ENCODE measurements at regions not wholly inside any gene's neighbourhood (a gene's known extent, or its start where the extent isn't known, plus 50 kb on each side); places are given as distances from the start of the nearest gene placed in this dataset.

- TF ChIP-seq BCL6 (CRISPR knock-in tag; IDR thresholded peaks at IDR 0.05) = no peak
- TF ChIP-seq MTA1 (IDR thresholded peaks at IDR 0.05; ENCODE audit: borderline replicate concordance) = peak; percentile 43; the same call in 1 of the 2 replicates
- no peak for TF ChIP-seq RBM22 (IDR thresholded peaks at IDR 0.05; ENCODE audit: low read depth, low read length, poor library complexity, severe bottlenecking)
- TF ChIP-seq CREB1 (IDR thresholded peaks at IDR 0.05) = peak; percentile 66; the same call in 1 of the 2 replicates
- no peak for TF ChIP-seq CREB1 (CRISPR knock-in tag; IDR thresholded peaks at IDR 0.05)
- TF ChIP-seq CREM (IDR thresholded peaks at IDR 0.05; ENCODE audit: low read depth) = peak; percentile 77
- TF ChIP-seq EP300 (IDR thresholded peaks at IDR 0.05; ENCODE audit: low read length) = peak; percentile 92
- peak in 1 of 2 experiments; percentile 86; a peak in 2 of 4 replicates for TF ChIP-seq HDAC1 (IDR thresholded peaks at IDR 0.05)
- TF ChIP-seq ZNF609 (CRISPR knock-in tag; IDR thresholded peaks at IDR 0.05; ENCODE audit: borderline replicate concordance) = peak; percentile 89; the same call in 1 of the 2 replicates
- TF ChIP-seq CCNT2 (IDR thresholded peaks at IDR 0.05; ENCODE audit: borderline replicate concordance, extremely low read depth, insufficient read length, low read depth, low read length) = peak; percentile 88
- TF ChIP-seq NFATC3 (IDR thresholded peaks at IDR 0.05) = no peak
- TF ChIP-seq ARID3B (CRISPR knock-in tag; IDR thresholded peaks at IDR 0.05; ENCODE audit: borderline replicate concordance) = no peak
- peak; percentile 99 for TF ChIP-seq NCOR1 (IDR thresholded peaks at IDR 0.05)
- TF ChIP-seq ID3 (CRISPR knock-in tag; IDR thresholded peaks at IDR 0.05) = no peak
- peak; percentile 75; the same call in 1 of the 2 replicates for TF ChIP-seq ID3 (tag; IDR thresholded peaks at IDR 0.05)
- TF ChIP-seq CHD4 (IDR thresholded peaks at IDR 0.05; ENCODE audit: insufficient read depth, insufficient replicate concordance, low read depth, low read length, poor library complexity, severe bottlenecking) = no peak
- no peak for TF ChIP-seq GTF2A2 (tag; IDR thresholded peaks at IDR 0.05)
- no peak for TF ChIP-seq ZNF324 (CRISPR knock-in tag; IDR thresholded peaks at IDR 0.05)
- no peak for TF ChIP-seq ARHGAP35 (IDR thresholded peaks at IDR 0.05; ENCODE audit: partially characterized antibody)
- no peak for TF ChIP-seq SNRNP70 (optimal IDR thresholded peaks at IDR 0.05; ENCODE audit: low read depth, low read length)
These were observed 121.6 kb upstream of the MRPS22 start (continued) for GRCh38 chr3:139222100-139222657.
